Nephron progenitor cell (in vitro differentiated cells): ENCODE measurements at regions not wholly inside any gene's neighbourhood (a gene's known extent, or its start where the extent isn't known, plus 50 kb on each side); places are given as distances from the start of the nearest gene placed in this dataset.
A peak's percentile ranks its signal among the peaks of the same experiment; 100 is the strongest.

Experiments
- DNase-seq: peaks from one replicate; pipeline ENCODE4 v3.0.0; 2021
- H3K27ac Mint-ChIP-seq: 2 replicates; pipeline ENCODE4 v1.8.0; 2021; ENCODE audit warnings: mild to moderate bottlenecking, moderate library complexity, mixed read lengths
- H3K27me3 Mint-ChIP-seq: 2 replicates; pipeline ENCODE4 v1.8.0; 2021; ENCODE audit warnings: mild to moderate bottlenecking, low read depth, mixed read lengths; ENCODE audit not compliant: poor library complexity
- H3K36me3 Mint-ChIP-seq: 2 replicates; pipeline ENCODE4 v1.8.0; 2021; ENCODE audit warnings: low read depth, mixed read lengths
- H3K4me1 Mint-ChIP-seq: 2 replicates; pipeline ENCODE4 v1.8.0; 2021; ENCODE audit warnings: mixed read lengths
- H3K4me3 Mint-ChIP-seq: 2 replicates; pipeline ENCODE4 v1.8.0; 2021; ENCODE audit warnings: mild to moderate bottlenecking, moderate library complexity, mixed read lengths
- H3K9me3 Mint-ChIP-seq: 2 replicates; pipeline ENCODE4 v1.8.0; 2021; ENCODE audit warnings: mild to moderate bottlenecking, moderate library complexity, mixed read lengths
- CTCF ChIP-seq: fragments of 200-600 bp; sonication (generic); IDR thresholded peaks from 2 replicates; pipeline ENCODE4 v1.5.0; 2021; ENCODE audit warnings: antibody characterized with exemption

GRCh38 chr1:221459558-221459957 lies 282.3 kb downstream of the DUSP10 start:
- Mint-ChIP-seq H3K4me3 (no peak overlapping the region), H3K27me3 (peaks cover 9% of the 10 kb centered on the region), H3K4me1 (peaks cover 9% of the 10 kb centered on the region), H3K27ac (no peak overlapping the region), H3K9me3 (peaks cover 9% of the 10 kb centered on the region), H3K36me3 (no peaks in the 10 kb centered on the region)
- no peak for DNase-seq
- no peak for TF ChIP-seq CTCF

DNA sequence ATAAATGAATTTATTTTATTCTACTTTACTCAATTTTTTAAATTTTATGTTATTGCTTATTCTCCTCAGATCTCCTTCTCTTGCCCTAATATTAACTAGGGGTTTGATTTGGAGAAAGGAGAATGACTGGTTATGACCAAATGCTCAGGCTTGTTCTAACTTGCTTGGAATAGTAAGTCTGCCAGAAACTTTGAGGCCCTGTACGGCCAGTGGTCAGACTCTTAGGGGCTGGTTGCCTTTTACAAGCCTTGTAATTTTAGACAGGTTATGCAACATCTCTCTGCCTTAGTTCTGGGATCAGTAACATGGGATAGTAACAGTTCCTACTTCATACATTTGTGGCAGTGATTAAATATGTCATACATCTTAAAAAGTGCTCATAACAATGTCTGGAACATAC lies 279.5 kb downstream of the DUSP10 start:
- Mint-ChIP-seq H3K27me3 (peaks cover 6% of the 10 kb centered on the region), H3K9me3 (peaks cover 16% of the 10 kb centered on the region), H3K27ac (no peak overlapping the region), H3K4me1 (peaks cover 7% of the 10 kb centered on the region), H3K4me3 (no peak overlapping the region), H3K36me3 (no peaks in the 10 kb centered on the region)
- no peak for DNase-seq
- TF ChIP-seq CTCF = no peak

GRCh38 chr1:221468546-221468945 lies 273.3 kb downstream of the DUSP10 start:
- TF ChIP-seq CTCF = no peak
- DNase-seq = no peak
- peaks cover 23% of the 10 kb centered on the region for H3K4me1 Mint-ChIP-seq
- H3K9me3 Mint-ChIP-seq = peaks cover 26% of the 10 kb centered on the region
- no peak overlapping the region for H3K27ac Mint-ChIP-seq
- peaks cover 12% of the 10 kb centered on the region for H3K27me3 Mint-ChIP-seq
- no peak overlapping the region for H3K4me3 Mint-ChIP-seq
- no peaks in the 10 kb centered on the region for H3K36me3 Mint-ChIP-seq

DNA sequence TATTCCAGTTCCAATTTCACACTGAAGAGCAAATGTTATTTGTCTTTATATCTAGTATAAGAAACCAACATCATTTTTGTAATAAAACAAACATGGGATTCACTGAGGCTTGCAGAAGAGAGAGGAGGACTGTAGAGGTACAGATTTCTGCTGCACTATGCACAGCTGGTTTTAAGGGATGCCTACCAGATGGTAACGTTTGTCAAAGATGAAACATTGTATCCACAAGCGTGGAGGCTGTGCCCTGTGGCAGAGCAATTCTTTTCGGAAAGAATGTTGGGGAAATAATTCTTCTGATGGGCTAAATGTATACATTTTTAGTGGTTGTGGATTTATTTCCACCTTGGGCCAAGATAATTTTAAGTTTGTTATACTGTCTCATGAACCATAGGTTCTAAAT lies 272.4 kb downstream of the DUSP10 start:
- TF ChIP-seq CTCF = no peak
- peaks cover 15% of the 10 kb centered on the region for H3K27me3 Mint-ChIP-seq
- no peak overlapping the region for H3K4me3 Mint-ChIP-seq
- no peak overlapping the region for H3K27ac Mint-ChIP-seq
- DNase-seq = no peak
- peaks cover 27% of the 10 kb centered on the region for H3K4me1 Mint-ChIP-seq
- H3K36me3 Mint-ChIP-seq = no peaks in the 10 kb centered on the region
- H3K9me3 Mint-ChIP-seq = peaks cover 26% of the 10 kb centered on the region

DNA sequence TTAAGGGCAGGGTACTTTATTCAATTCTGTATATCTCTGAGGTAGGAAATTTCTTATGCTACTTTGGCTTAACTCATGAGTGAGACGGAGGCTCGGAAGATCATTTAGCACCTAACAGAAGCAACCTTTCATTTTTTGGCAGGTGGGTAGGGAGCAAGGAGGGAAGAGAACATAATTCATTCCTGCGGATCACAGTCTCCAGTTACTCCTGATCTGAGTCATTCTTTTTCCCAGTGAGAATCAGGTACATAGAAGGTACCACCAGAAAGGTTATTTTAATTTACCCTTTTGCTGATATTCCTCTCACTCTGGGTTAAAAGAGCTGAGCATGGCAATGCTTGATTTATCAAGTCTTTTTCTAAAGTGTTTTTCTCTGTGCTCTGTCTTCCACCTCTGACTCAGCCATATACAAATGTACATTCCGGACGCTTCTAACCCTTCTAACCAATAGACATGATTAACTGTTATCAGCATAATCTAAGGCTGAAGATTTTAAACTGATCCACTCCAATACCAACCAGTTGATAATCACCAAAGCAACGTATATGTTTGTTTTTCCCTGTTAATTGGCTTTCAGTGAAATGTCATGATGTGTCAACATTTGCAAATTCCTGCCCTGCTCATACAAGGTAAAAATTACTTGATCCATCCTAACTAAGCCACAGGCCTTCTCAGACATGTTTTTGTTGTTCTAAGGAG lies 271.7 kb downstream of the DUSP10 start:
- Mint-ChIP-seq H3K9me3 (peaks cover 26% of the 10 kb centered on the region), H3K27me3 (peaks cover 15% of the 10 kb centered on the region), H3K36me3 (no peaks in the 10 kb centered on the region), H3K27ac (no peak overlapping the region), H3K4me3 (no peak overlapping the region), H3K4me1 (peaks cover 27% of the 10 kb centered on the region)
- DNase-seq = no peak
- TF ChIP-seq CTCF = no peak

DNA sequence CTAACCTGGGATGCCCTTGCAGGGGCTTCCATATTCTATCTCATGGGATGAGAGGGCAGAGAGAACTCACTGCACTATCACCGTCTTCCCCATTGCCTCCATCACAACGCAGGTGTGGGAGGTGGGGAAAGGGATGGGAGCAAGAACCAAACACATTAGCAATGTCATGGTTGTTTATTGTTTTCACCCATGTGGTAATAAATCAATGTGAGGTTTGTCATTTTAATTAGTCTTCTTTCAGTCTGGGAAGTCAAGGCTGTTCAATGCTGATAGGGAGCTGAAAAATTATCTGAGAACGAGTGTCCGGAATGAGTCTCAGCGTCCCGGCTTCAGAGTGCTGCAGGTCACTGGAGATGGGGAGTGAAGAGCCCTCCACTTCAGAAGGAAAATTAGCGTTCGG lies 268.5 kb downstream of the DUSP10 start:
- peaks cover 17% of the 10 kb centered on the region for H3K27me3 Mint-ChIP-seq
- no peak for TF ChIP-seq CTCF
- peaks cover 8% of the 10 kb centered on the region for H3K9me3 Mint-ChIP-seq
- peak overlapping the region; percentile 53 for H3K27ac Mint-ChIP-seq
- no peak for DNase-seq
- H3K36me3 Mint-ChIP-seq = no peaks in the 10 kb centered on the region
- H3K4me1 Mint-ChIP-seq = peaks cover 31% of the 10 kb centered on the region
- no peak overlapping the region for H3K4me3 Mint-ChIP-seq
